ENCODE measurements at regions not wholly inside any gene's neighbourhood (a gene's known extent, or its start where the extent isn't known, plus 50 kb on each side); places are given as distances from the start of the nearest gene placed in this dataset.

DNA sequence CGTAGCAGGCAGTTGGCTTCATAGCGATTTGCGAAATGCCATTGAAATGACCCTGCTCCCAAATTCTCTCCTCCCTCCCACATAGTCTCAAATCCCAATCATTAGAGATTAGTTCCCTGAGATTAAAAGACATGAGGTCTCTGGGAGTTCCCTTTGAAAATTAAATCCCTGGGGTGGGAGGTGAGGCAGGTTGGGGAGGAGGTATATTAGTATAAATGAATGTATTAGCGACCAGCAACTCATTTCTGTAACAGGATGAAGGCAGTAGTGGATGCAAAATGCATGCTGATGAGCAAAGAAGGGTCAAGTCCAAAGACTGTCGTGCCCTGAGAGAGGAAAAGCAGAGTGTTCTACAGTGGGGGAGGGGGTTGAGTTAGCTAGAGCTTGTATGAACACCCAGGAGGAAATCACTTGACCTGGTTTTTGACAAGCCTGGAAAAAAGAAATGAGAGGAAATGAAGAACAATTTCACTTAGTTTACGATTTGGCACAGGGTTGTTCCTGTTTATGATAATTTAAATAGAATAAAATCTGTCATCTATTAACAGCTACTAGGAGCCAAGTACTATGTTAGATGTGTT is 79.6 kb upstream of the MTPN start:
- no peak for DNase-seq (ENCODE audit: low spot score)

DNA sequence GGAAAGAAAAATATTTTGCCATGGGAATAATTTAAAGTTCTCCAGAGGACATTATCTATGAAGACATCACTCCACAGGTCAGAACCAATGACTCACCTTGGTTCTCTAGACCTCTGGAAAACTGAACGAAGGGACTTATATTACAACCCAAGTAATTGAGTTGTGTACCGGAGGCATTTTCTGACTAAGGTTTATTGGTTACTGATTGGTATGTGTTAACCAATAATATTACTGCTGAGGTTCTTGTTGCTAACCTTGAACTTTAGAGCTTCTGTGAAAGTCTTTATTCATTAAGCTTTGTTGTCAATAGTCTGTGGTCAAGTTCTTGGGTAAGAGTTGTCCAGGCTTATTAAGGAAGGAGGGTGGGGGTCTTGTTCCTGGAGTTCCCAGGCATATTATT is 78.1 kb upstream of the MTPN start:
- H3K4me3 ChIP-seq: no peak overlapping the region
- no peak for DNase-seq (ENCODE audit: low spot score)
- TF ChIP-seq, protein P1, sequence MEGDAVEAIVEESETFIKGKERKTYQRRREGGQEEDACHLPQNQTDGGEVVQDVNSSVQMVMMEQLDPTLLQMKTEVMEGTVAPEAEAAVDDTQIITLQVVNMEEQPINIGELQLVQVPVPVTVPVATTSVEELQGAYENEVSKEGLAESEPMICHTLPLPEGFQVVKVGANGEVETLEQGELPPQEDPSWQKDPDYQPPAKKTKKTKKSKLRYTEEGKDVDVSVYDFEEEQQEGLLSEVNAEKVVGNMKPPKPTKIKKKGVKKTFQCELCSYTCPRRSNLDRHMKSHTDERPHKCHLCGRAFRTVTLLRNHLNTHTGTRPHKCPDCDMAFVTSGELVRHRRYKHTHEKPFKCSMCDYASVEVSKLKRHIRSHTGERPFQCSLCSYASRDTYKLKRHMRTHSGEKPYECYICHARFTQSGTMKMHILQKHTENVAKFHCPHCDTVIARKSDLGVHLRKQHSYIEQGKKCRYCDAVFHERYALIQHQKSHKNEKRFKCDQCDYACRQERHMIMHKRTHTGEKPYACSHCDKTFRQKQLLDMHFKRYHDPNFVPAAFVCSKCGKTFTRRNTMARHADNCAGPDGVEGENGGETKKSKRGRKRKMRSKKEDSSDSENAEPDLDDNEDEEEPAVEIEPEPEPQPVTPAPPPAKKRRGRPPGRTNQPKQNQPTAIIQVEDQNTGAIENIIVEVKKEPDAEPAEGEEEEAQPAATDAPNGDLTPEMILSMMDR (IDR thresholded peaks at IDR 0.05): no peak
- no peak overlapping the region for H3K27ac ChIP-seq

More for the DNA sequence above, 79.6 kb upstream of the MTPN start:
- H3K4me3 ChIP-seq: no peak overlapping the region
- H3K27ac ChIP-seq: no peak overlapping the region
- TF ChIP-seq, protein P1 (IDR thresholded peaks at IDR 0.05): no peak

DNA sequence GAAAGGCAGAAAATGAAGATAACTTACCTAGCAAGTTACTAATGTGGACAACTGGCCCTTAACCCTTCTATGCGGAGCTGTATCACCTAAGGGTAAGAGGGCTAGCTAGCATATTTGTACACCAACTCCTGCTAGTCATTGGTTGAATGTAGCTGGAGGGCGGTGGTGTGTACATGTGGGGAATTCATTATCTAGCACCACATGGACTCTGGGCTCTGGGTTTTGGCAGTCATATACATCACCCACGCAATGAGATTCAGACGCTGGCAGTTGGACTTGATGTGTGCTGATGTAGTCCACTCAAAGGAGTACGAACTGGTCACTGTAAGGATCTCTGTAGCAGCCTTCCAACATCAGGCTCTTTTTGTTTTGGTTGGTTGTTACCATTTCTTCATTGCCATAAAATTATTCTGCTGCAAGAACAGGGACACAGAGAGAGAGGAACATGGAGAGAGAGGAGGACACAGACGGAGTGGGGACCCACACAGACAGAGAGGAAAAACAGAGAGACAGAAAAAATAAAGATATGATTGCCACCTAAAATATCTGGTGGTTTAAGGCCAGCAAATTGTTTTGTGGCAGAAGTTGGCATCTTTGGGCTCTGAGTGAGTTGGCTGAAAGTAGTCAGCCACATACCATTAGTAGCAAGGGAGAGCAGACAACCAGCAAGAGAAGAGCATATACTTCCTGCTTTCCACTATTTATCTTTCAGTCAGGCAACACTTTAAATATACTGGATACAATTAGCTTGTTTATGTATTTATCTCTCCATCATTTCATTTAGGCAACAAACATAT is 76.7 kb upstream of the MTPN start:
- DNase-seq (ENCODE audit: low spot score): no peak
- Histone ChIP-seq H3K4me3 (no peak overlapping the region), H3K27ac (no peak overlapping the region)
- TF ChIP-seq, protein P1 (IDR thresholded peaks at IDR 0.05): no peak

DNA sequence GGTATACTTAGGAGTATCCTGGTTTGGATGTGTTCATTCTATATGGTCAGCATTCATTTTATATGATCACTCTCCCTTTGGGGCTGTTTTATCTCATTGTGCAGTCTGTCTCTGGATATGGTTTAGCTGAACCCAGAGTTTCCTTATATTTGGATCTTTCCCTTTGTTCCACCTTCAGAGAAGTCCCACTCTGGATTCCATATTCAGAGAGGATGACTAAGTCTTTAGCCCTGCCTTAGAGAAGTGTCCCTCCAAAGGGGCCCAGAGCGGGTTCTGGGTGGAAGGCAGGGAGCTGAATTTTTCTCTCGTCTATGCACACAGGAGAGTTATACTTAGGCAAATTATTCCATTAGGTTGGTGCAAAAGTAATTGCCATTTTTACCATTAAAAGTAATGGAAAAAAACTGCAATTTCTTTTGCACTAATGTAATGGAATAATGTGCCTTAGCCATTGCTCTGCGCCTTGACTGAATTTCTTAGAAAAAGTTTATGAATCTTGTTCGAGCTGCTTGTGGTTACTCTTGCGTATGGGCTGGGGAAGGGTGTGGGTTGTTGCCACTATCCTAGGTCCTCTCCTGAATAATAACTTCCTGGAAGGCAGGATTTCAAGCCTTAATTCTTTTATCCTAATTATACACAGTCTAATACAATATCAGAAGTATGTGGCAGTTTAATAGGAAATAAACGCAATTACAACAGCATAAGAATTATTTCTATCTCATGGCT is 74.2 kb upstream of the MTPN start:
- TF ChIP-seq, protein P1 (IDR thresholded peaks at IDR 0.05): no peak
- no peak overlapping the region for H3K27ac ChIP-seq
- no peak overlapping the region for H3K4me3 ChIP-seq
- DNase-seq (ENCODE audit: low spot score): no peak

DNA sequence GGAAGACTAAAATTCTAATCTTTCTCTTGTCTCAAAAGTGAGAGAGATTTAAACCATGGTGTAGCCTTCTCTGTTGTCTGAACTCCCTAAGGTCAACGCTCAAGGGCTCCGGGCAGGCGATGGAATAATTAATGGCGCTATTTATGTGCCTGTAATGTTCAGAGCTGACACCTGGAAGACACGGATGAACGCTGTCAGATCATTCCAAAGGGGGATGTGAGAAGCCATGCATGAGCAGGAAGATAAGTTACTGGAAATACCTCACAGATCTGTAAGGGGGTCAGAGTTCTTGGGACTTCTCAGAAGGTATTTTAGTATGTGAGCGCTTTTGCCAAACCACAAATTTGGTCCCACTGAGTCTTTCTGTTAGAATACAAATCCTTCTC is 73.3 kb upstream of the MTPN start:
- TF ChIP-seq, protein P1 (IDR thresholded peaks at IDR 0.05): no peak
- Histone ChIP-seq H3K4me3 (no peak overlapping the region), H3K27ac (no peak overlapping the region)
- DNase-seq (ENCODE audit: low spot score): no peak

GRCh38 chr7:136049818-136050461 is 72.8 kb upstream of the MTPN start:
- DNase-seq (ENCODE audit: low spot score): no peak
- TF ChIP-seq, protein P1 (IDR thresholded peaks at IDR 0.05): no peak
- Histone ChIP-seq H3K4me3 (no peak overlapping the region), H3K27ac (no peak overlapping the region)
